ENCODE measurements at regions not wholly inside any gene's neighbourhood (a gene's known extent, or its start where the extent isn't known, plus 50 kb on each side); places are given as distances from the start of the nearest gene placed in this dataset.
"Not testable (repeated sequence)": the region's sequence is repeated elsewhere in the genome, so short reads cannot be mapped to it uniquely, and the experiment has no call there.

- Histone ChIP-seq H3K36me3 (no peaks in the 10 kb centered on the region), H3K9me3 (no peaks in the 10 kb centered on the region), H3K27me3 (no peaks in the 10 kb centered on the region), H3K4me1 (peaks cover 0 to 4% (median 0%) of the 10 kb centered on the region in 9 donors), H3K27ac (no peak overlapping the region), H3K4me3 (no peak overlapping the region)
- no peak for TF ChIP-seq CTCF (IDR thresholded peaks at IDR 0.05)
- no peak for ATAC-seq
- DNase-seq, result no peak
- WGBS, 2 donors, result 96 to 98% methylated on average over 42 to 43 of the region's 43 CpGs
- intact Hi-C loops (cut with DNase I), result no loop called here
Observed at GRCh38 chr12:79993106-79993862, 58.4 kb upstream of the PPP1R12A start.

GRCh38 chr12:79991586-79991985 is 56.7 kb upstream of the PPP1R12A start:
- H3K4me3 ChIP-seq, result no peak overlapping the region
- no peak for TF ChIP-seq CTCF (IDR thresholded peaks at IDR 0.05)
- no peaks in the 10 kb centered on the region for H3K27me3 ChIP-seq
- H3K4me1 ChIP-seq, result no peaks in the 10 kb centered on the region
- intact Hi-C loops (cut with DNase I), result no loop called here
- no peaks in the 10 kb centered on the region for H3K36me3 ChIP-seq
- WGBS, 2 donors, result 81 to 87% methylated on average over 3 of the region's 3 CpGs
- H3K9me3 ChIP-seq, result no peaks in the 10 kb centered on the region
- DNase-seq, result no peak
- ATAC-seq, result no peak
- no peak overlapping the region for H3K27ac ChIP-seq

DNA sequence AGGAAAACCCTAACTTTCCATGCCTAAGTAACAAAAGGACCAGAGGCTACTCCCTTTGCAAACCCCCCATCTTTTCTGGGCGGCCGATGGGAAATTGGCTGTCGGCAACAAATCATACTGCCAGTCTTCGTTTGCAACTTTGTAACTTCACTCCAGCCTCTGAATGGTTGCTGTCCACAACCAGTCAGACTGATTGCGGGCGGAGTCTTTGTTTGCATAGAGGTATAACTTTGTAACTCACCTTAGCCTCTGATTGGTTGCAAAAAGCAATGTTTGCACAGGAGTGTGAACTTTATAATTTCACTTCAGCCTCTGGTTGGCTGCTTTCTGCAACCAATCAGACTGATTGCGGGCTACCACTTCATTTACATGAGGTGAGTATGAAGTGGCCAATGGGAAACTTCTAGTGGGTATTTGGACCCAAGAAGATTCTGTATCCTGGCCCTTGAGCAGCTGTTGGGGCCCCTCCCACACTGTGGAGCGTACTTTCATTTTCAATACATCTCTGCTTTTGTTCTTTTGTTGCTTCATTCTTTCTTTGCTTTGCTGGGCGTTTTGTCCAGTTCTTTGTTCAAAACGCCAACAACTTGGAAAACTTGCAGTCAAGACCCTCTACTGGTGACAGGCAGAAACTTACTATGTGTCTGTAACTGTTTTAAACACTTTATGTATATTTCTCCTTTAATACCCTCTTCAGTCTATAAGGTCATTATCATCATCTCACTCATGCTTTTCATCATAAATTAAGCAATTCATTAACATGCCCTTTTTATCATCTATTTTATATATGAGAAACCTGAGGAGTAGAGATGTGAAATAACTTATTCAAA is 55.8 kb upstream of the PPP1R12A start:
- H3K27me3 ChIP-seq; ATAC-seq; H3K27ac ChIP-seq; intact Hi-C loops (cut with DNase I); DNase-seq; H3K36me3 ChIP-seq; H3K4me1 ChIP-seq; H3K4me3 ChIP-seq; H3K9me3 ChIP-seq: not testable (repeated sequence)
- 89% methylated on average over 10 of the region's 10 CpGs for WGBS, 2 donors

GRCh38 chr12:79988368-79988767 is 53.5 kb upstream of the PPP1R12A start:
- H3K4me1 ChIP-seq, result peaks cover 0 to 11% (median 0%) of the 10 kb centered on the region in 9 donors
- no peak overlapping the region for H3K4me3 ChIP-seq
- no peaks in the 10 kb centered on the region for H3K9me3 ChIP-seq
- no peak overlapping the region for H3K27ac ChIP-seq
- intact Hi-C loops (cut with DNase I), result loop anchor here in 1 of 10 donors (5.0 kb wide), 1 partner anchor 411 kb away; no protein-coding TSS in a partner anchor
- no peak for ATAC-seq
- H3K36me3 ChIP-seq, result no peaks in the 10 kb centered on the region
- H3K27me3 ChIP-seq, result no peaks in the 10 kb centered on the region
- no peak for DNase-seq
- no peak for TF ChIP-seq CTCF (IDR thresholded peaks at IDR 0.05)

Data from heart right ventricle (tissue), 16 donors.